ENCODE measurements at regions not wholly inside any gene's neighbourhood (a gene's known extent, or its start where the extent isn't known, plus 50 kb on each side); places are given as distances from the start of the nearest gene placed in this dataset.
"Not testable (repeated sequence)": the region's sequence is repeated elsewhere in the genome, so short reads cannot be mapped to it uniquely, and the experiment has no call there.

DNA sequence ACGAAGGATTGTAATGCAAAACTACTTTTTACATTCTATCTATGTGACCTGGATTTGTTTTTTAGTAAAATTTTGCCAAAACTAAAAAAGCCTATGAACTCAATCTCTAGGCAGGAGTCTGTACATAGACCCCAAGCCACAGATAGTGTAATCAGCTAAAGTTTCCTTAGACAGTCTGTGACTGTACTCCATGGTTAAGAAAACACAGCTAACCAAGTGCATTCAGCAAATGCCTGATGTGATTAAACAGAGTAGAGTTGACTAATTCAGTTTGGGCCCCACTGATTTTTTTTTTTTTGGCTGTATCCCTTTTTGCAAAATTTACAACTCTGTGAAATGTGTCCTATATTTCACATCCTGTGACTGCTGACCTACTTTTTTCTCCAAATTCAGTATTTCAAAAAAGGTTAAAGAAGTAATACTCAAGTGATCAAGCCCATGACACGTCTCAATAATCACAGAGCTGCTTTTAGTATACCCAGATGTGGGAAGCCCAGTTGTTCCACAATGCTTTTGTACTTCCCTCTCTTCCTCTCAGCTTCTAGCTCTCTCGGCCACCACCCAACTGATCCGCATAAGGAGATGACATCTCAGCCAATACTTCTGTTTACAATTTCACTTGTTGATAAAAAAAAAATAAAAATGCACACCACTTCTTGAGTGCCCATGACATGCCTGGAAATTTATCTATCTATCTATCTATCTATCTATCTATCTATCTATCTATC, 108.8 kb upstream of the TBX18 start:
- H3K27ac Mint-ChIP-seq = no peak overlapping the region
- H3K9me3 Mint-ChIP-seq = no peaks in the 10 kb centered on the region
- H3K4me3 Mint-ChIP-seq = no peak overlapping the region
- no peaks in the 10 kb centered on the region for H3K36me3 Mint-ChIP-seq (ENCODE audit: low read depth)
- no peaks in the 10 kb centered on the region for H3K4me1 Mint-ChIP-seq (ENCODE audit: low read depth)
- no peaks in the 10 kb centered on the region for H3K27me3 Mint-ChIP-seq (ENCODE audit: low read depth)

DNA sequence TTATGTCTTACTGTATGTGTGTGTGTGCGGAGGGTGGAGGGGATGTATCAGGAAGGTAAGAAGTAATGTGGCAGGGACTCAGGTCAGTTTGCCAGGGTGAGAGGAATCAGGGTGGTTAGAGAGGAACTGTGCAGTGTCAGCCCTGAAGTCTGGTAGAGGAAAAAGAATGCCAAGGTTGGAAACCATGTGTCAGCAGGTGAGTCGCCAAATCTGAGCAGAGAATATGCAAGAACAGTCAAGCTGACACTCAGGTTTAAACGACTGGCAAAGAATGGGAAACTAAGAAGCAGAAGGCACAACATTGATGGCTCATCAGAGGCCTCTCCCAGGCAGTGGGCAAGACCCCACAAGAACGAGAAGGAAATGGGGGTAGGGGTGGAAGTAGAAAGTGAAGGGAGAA, 107.5 kb upstream of the TBX18 start:
- Mint-ChIP-seq H3K9me3 (no peaks in the 10 kb centered on the region), H3K27ac (no peak overlapping the region), H3K4me3 (no peak overlapping the region), H3K4me1 (ENCODE audit: low read depth) (no peaks in the 10 kb centered on the region), H3K27me3 (ENCODE audit: low read depth) (no peaks in the 10 kb centered on the region), H3K36me3 (ENCODE audit: low read depth) (no peaks in the 10 kb centered on the region)

DNA sequence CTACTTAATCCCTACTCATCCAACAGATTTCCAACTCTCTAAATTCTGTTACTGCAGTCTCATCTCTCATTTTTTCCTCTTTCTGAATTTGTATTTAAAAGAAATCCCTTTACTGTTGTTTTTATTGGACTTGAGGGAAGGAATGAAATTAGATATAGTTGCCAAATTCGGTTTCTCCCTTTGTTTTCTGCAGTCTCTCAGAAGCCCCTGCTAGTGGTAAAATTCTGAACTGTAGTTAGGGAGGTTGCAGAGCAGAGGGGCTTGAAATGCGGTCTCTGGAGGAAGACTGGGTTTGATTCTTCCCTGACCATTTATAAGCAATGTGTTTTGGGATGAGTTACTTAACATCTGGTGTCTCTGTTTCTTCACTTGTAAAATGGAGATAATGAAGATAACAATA, 106.3 kb upstream of the TBX18 start:
- no peaks in the 10 kb centered on the region for H3K27me3 Mint-ChIP-seq (ENCODE audit: low read depth)
- H3K4me1 Mint-ChIP-seq (ENCODE audit: low read depth) = no peaks in the 10 kb centered on the region
- no peak overlapping the region for H3K27ac Mint-ChIP-seq
- H3K9me3 Mint-ChIP-seq = no peaks in the 10 kb centered on the region
- no peak overlapping the region for H3K4me3 Mint-ChIP-seq
- no peaks in the 10 kb centered on the region for H3K36me3 Mint-ChIP-seq (ENCODE audit: low read depth)

DNA sequence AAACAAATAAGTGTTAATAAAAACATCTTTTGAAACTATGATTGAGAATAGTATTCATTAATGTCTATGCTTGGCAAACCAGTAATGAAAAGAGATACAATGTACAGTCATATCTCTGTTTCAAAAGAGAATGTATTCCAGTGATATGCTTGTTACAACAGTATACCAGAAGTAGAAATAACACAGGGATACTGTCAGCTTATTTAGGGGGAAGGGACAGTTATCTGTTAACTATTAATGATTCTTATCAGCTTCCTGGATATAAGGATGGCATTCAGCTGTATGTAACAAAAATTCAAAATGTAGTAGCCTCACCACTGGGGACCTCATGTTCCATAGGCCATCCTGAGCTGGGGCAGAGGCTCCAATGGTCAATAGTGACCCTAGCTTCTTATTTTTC, 103.8 kb upstream of the TBX18 start:
- Mint-ChIP-seq H3K9me3 (no peaks in the 10 kb centered on the region), H3K4me1 (ENCODE audit: low read depth) (no peaks in the 10 kb centered on the region), H3K27ac (no peak overlapping the region), H3K4me3 (no peak overlapping the region), H3K27me3 (ENCODE audit: low read depth) (no peaks in the 10 kb centered on the region), H3K36me3 (ENCODE audit: low read depth) (no peaks in the 10 kb centered on the region)

DNA sequence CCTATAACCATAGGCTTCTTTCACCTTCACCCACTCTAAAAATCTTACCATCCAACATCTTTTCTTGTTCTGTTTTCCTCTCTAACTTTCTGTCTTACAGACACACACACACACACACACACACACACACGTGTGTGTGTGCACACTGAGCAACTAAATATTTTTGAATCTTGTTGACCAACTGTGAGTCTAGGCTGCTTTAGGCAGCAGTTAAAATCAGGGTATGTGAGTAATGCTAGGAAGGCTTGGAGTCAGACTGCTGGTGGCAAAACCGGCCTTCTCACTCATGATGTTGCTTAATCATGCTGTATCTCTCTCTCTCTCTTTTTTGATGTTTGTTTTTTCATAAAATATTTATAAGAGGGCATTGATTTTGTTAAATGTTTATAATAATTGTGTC, 103.1 kb upstream of the TBX18 start:
- H3K27me3 Mint-ChIP-seq (ENCODE audit: low read depth) = no peaks in the 10 kb centered on the region
- no peaks in the 10 kb centered on the region for H3K36me3 Mint-ChIP-seq (ENCODE audit: low read depth)
- H3K4me1 Mint-ChIP-seq (ENCODE audit: low read depth) = no peaks in the 10 kb centered on the region
- H3K27ac Mint-ChIP-seq = no peak overlapping the region
- H3K9me3 Mint-ChIP-seq = no peaks in the 10 kb centered on the region
- H3K4me3 Mint-ChIP-seq = no peak overlapping the region

DNA sequence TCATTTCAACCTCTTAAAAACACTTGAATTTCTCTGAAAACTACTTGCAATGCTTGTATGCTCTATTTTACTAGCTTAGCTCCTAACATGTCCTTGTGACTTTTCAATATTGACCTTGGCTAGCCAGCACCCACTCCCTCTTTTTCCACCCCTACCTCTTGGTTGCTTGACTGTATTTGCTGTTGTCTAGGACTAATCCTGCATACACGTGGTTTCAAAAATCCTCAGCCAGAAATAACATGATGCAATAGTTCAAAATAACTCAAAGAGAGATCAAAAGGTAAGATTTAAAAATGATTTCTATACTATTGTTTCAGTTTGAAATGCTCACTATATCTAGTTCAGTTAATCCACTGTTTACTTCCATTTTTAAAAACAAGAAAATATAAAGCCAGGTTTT, 102.3 kb upstream of the TBX18 start:
- no peak overlapping the region for H3K27ac Mint-ChIP-seq
- H3K4me3 Mint-ChIP-seq = no peak overlapping the region
- no peaks in the 10 kb centered on the region for H3K9me3 Mint-ChIP-seq
- no peaks in the 10 kb centered on the region for H3K27me3 Mint-ChIP-seq (ENCODE audit: low read depth)
- no peaks in the 10 kb centered on the region for H3K4me1 Mint-ChIP-seq (ENCODE audit: low read depth)
- no peaks in the 10 kb centered on the region for H3K36me3 Mint-ChIP-seq (ENCODE audit: low read depth)

DNA sequence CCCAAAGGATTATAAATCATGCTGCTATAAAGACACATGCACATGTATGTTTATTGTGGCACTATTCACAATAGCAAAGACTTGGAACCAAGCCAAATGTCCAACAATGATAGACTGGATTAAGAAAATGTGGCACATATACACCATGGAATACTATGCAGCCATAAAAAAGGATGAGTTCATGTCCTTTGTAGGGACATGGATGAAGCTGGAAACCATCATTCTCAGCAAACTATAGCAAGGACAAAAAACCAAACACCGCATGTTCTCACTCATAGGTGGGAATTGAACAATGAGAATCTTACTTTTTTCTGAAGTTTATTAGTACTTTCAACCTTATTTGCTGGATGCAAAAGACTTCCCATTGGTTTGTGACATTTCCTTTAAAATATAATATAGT, 101.0 kb upstream of the TBX18 start:
- not testable (repeated sequence) for H3K27ac Mint-ChIP-seq; H3K27me3 Mint-ChIP-seq (ENCODE audit: low read depth); H3K4me1 Mint-ChIP-seq (ENCODE audit: low read depth); H3K4me3 Mint-ChIP-seq; H3K36me3 Mint-ChIP-seq (ENCODE audit: low read depth); H3K9me3 Mint-ChIP-seq

DNA sequence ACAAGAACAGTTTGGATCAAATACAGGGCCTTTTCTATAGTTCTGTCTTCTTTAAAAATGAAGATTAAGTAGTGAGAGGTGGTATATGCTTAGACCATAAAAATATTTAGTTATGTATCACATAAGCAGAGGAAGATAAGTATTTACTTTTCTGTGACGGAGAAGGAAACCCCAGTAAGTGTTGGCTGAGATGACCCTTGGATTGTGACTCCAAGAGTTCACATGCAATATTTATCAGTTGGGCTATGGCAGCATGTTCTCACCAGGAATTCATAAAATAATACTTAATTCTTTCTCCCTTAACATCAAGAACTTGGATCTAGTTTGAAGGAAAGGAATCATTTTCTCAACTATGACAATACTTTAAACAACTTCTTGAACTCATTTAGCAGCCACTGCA, 98.4 kb upstream of the TBX18 start:
- Mint-ChIP-seq H3K27me3 (ENCODE audit: low read depth) (no peaks in the 10 kb centered on the region), H3K4me3 (no peak overlapping the region), H3K27ac (no peak overlapping the region), H3K4me1 (ENCODE audit: low read depth) (no peaks in the 10 kb centered on the region), H3K36me3 (ENCODE audit: low read depth) (no peaks in the 10 kb centered on the region), H3K9me3 (no peaks in the 10 kb centered on the region)

DNA sequence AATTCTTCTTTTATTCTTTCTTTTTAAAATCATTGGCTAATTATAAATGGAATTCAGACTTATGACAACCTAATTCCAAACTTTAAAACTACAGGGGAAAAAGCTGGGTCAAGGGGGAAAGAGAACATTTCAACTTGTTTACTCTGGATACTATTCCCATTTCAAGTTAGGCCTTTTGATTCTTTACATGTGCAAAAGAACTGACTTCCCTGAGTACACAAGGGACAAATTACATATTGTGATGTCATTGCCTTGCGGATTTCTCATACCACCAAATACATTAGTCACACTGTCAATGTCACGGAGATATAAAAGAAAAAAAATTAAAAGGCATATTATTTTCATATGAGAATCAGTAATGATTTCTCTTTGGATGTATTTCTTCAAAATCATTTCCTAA, 96.5 kb upstream of the TBX18 start:
- Mint-ChIP-seq H3K27me3 (ENCODE audit: low read depth) (no peaks in the 10 kb centered on the region), H3K4me1 (ENCODE audit: low read depth) (no peaks in the 10 kb centered on the region), H3K36me3 (ENCODE audit: low read depth) (no peaks in the 10 kb centered on the region), H3K4me3 (no peak overlapping the region), H3K9me3 (no peaks in the 10 kb centered on the region), H3K27ac (no peak overlapping the region)

DNA sequence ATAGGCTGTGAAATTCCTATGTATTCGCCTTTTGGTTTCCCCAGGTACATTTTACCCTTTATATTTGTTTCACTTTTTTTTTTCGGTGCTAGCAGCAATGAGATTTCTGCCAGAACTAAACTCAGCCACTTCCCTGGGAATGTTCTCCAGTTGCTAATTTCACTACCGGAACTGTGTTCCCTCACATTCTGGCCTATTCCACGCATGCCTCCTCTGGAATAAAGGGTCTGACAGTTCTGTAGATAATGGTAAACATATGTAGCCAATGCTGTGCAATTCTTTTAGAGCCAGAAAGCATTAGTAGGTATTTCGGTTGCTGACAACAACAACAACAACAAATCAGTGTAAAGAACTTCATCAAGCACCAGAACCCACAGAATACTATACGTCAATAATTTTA, 96.1 kb upstream of the TBX18 start:
- Mint-ChIP-seq H3K36me3 (ENCODE audit: low read depth) (no peaks in the 10 kb centered on the region), H3K4me1 (ENCODE audit: low read depth) (no peaks in the 10 kb centered on the region), H3K27me3 (ENCODE audit: low read depth) (no peaks in the 10 kb centered on the region), H3K9me3 (no peaks in the 10 kb centered on the region), H3K27ac (no peak overlapping the region), H3K4me3 (no peak overlapping the region)

DNA sequence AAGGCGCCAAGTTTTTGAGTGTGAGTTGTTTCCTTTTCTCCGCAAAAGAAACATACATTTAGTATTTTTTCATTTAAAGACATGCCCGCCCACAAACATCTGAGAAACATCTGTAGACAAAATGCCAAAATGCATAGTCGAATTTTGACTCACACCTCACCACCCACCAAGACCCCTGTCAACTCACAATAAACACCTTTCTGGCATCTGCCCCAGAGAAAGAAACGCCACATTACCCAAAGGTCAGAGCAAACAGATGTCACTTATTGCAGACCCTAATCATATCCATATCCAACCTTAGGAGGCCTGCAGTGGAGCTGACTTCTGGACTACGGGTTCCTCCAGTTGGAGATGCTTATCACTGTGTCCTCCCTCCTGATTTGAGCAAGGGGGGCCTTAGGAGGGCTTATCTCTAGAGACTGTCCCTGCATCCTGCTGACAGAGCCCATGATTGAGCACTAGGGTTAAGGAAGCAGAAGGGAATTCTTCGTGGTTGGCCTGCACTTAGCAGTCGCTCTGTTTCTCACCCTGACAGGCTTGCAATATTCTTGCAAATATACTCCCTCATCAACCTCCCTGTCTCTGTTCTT, 90.5 kb upstream of the TBX18 start:
- Mint-ChIP-seq H3K36me3 (ENCODE audit: low read depth) (no peaks in the 10 kb centered on the region), H3K9me3 (no peaks in the 10 kb centered on the region), H3K4me1 (ENCODE audit: low read depth) (no peaks in the 10 kb centered on the region), H3K27me3 (ENCODE audit: low read depth) (no peaks in the 10 kb centered on the region), H3K4me3 (no peak overlapping the region), H3K27ac (no peak overlapping the region)

DNA sequence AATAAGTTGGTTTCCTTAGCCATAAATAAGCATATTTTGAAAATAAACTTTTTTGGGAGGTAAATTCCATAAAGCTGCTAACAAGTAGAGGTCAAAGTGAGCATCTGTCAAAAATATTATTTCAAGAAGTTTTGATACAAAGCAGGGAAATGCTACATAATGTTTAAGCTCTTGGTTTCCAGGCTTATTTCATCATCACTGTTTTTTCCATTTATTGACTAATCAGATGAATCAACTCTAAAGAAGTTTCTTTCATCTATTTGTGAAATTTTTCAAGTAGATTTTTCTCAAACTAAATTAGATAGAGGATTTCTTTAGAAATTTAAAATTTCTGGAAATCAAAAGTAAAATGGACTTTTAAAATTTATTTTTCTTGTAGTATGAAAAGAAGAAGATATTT, 89.5 kb upstream of the TBX18 start:
- H3K4me3 Mint-ChIP-seq = no peak overlapping the region
- H3K36me3 Mint-ChIP-seq (ENCODE audit: low read depth) = no peaks in the 10 kb centered on the region
- H3K27ac Mint-ChIP-seq = no peak overlapping the region
- H3K4me1 Mint-ChIP-seq (ENCODE audit: low read depth) = no peaks in the 10 kb centered on the region
- no peaks in the 10 kb centered on the region for H3K9me3 Mint-ChIP-seq
- no peaks in the 10 kb centered on the region for H3K27me3 Mint-ChIP-seq (ENCODE audit: low read depth)

DNA sequence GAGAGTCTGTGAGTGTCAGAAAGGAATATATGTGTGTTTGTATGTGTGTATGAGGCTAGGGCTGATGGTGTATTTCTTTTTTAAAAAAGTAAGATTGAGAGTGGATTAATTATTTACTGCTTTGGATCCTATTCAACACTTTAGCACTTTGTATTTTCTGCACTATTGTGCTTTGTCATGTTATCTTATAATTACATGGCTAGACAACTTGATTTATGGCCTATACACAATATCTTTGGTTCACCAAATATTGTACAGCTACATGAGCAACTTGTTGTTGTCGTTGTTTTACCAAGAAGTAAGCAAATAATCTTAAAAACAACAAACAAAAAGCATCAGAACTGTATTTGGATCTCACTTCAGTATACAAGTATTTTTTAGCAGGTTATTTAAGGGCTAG, 84.6 kb upstream of the TBX18 start:
- Mint-ChIP-seq H3K36me3 (ENCODE audit: low read depth) (no peaks in the 10 kb centered on the region), H3K4me1 (ENCODE audit: low read depth) (no peaks in the 10 kb centered on the region), H3K9me3 (no peaks in the 10 kb centered on the region), H3K27me3 (ENCODE audit: low read depth) (no peaks in the 10 kb centered on the region), H3K27ac (no peak overlapping the region), H3K4me3 (no peak overlapping the region)

DNA sequence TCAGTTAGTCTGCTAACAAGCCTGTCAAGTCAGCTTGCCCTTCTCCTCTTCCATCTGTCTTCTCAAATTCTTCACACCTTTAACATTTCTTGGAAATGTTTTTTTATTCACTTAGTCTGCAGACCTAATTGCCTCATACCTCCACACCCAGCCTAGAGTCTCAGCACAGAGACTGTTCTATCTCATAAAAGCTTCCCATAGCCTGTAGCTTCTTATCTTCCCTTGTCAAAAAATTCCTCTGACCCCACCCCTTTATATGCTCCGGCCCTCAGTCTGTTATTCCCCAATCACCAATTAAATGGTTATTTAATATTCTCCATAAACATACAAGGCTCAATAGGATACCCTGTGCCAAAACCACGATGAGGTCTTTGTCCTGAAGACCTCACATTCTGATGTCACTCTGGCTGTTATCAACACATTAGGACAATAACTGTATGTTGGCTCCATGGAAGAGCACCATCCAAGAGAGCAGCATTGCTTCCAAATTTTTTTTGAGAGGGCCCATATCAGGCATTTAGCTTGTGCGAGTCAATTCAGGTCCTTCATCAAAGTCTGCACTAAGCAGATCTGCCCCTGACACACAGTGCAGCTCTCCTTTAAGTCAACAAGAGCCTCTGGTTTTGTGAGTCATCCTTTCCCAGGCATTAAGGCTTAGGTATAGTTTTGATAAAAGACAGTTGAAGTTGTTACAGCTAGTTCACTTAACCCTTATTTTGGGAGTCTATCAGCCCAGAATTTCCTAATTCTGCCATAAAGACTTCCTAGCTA, 83.2 kb upstream of the TBX18 start:
- Mint-ChIP-seq H3K27ac (no peak overlapping the region), H3K4me1 (ENCODE audit: low read depth) (no peaks in the 10 kb centered on the region), H3K9me3 (no peaks in the 10 kb centered on the region), H3K4me3 (no peak overlapping the region), H3K36me3 (ENCODE audit: low read depth) (no peaks in the 10 kb centered on the region), H3K27me3 (ENCODE audit: low read depth) (no peaks in the 10 kb centered on the region)

DNA sequence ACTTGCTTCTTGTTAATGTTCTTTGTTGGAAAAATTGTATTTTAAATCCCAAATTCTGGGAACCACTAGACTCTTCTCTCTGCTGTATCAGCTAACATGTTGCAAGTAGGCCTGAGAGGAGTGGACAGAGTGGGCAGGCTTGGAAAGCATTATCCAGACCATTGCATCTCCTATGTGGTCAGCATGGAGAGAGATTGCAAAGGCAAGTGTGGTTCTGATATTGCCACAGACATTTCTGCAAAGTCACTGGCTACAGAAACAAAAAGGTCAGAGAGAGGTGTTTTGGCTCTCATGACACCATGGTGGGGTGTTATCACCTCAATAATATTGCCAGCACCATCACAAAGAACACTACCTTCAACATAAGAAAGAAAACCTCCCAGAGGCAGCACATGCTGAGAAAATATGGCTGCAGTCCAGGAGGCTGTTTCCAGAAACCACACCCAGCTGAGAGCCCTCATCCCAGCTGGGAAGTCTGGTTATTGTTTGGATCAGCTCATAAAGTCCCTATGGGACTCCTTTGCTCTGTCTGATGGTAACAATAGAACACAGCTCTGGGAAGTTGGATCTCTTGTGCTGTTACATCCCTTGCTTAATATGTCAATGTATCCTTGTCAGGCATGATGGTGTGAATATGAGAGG, 78.2 kb upstream of the TBX18 start:
- no peaks in the 10 kb centered on the region for H3K36me3 Mint-ChIP-seq (ENCODE audit: low read depth)

More for the DNA sequence above, 78.2 kb upstream of the TBX18 start:
- H3K9me3 Mint-ChIP-seq = peaks cover 15% of the 10 kb centered on the region
- no peaks in the 10 kb centered on the region for H3K27me3 Mint-ChIP-seq (ENCODE audit: low read depth)
- H3K27ac Mint-ChIP-seq = no peak overlapping the region
- no peaks in the 10 kb centered on the region for H3K4me1 Mint-ChIP-seq (ENCODE audit: low read depth)
- H3K4me3 Mint-ChIP-seq = no peak overlapping the region
